Mesodermal cell (in vitro differentiated cells): ENCODE measurements at regions not wholly inside any gene's neighbourhood (a gene's known extent, or its start where the extent isn't known, plus 50 kb on each side); places are given as distances from the start of the nearest gene placed in this dataset.

Experiments used
- H3K27ac ChIP-seq: 2 replicates; pipeline ENCODE4 v1.7.0; 2013; ENCODE audit warnings: mild to moderate bottlenecking, low read depth, low read length, moderate library complexity; ENCODE audit not compliant: severe bottlenecking
- H3K36me3 ChIP-seq: 2 replicates; pipeline ENCODE4 v1.7.1; 2013; ENCODE audit warnings: mild to moderate bottlenecking, low read length, moderate library complexity; ENCODE audit not compliant: control insufficient read depth, insufficient read depth
- H3K4me1 ChIP-seq: one replicate; pipeline ENCODE4 v1.7.1; 2013; ENCODE audit warnings: mild to moderate bottlenecking, low read length; ENCODE audit not compliant: insufficient read depth, control insufficient read depth, poor library complexity, severe bottlenecking
- H3K4me3 ChIP-seq: 2 replicates; pipeline ENCODE4 v1.7.0; 2013; ENCODE audit warnings: low read length, control low read depth, mild to moderate bottlenecking; ENCODE audit not compliant: insufficient read depth, poor library complexity, severe bottlenecking; ENCODE audit errors: extremely low read depth
- H3K9me3 ChIP-seq: 2 replicates; pipeline ENCODE4 v1.7.1; 2013; ENCODE audit warnings: mild to moderate bottlenecking, low read length, moderate library complexity; ENCODE audit not compliant: control insufficient read depth
- WGBS, 2 experiments: methylation state at CpG; one replicate each; pipeline ENCODE4 v1.1.5; 2013; ENCODE audit warnings: missing lambda C conversion rate in 2 of 2; ENCODE audit not compliant: insufficient coverage in 2 of 2; 5-methylcytosine and 5-hydroxymethylcytosine counted together

- Histone ChIP-seq H3K9me3 (no peaks in the 10 kb centered on the region), H3K36me3 (no peaks in the 10 kb centered on the region), H3K4me1 (no peaks in the 10 kb centered on the region), H3K4me3 (no peak overlapping the region), H3K27ac (peak overlapping the region; percentile 66)
- 3 to 8% methylated on average over 4 of the region's 6 CpGs for WGBS, 2 experiments
Measured at GRCh38 chr7:94223375-94224084, 171.2 kb upstream of the COL1A2 start.

GRCh38 chr7:94228223-94228622, 166.5 kb upstream of the COL1A2 start:
- Histone ChIP-seq H3K4me3 (no peak overlapping the region), H3K36me3 (no peaks in the 10 kb centered on the region), H3K9me3 (no peaks in the 10 kb centered on the region)

GRCh38 chr7:94228678-94229077, 166.0 kb upstream of the COL1A2 start:
- Histone ChIP-seq H3K4me3 (no peak overlapping the region), H3K9me3 (no peaks in the 10 kb centered on the region), H3K4me1 (no peaks in the 10 kb centered on the region), H3K27ac (no peak overlapping the region), H3K36me3 (no peaks in the 10 kb centered on the region)

More at GRCh38 chr7:94228223-94228622, 166.5 kb upstream of the COL1A2 start:
- Histone ChIP-seq H3K27ac (no peak overlapping the region), H3K4me1 (no peaks in the 10 kb centered on the region)

GRCh38 chr7:94231305-94231704, 163.4 kb upstream of the COL1A2 start:
- Histone ChIP-seq H3K4me3 (no peak overlapping the region), H3K36me3 (no peaks in the 10 kb centered on the region), H3K4me1 (no peaks in the 10 kb centered on the region), H3K27ac (no peak overlapping the region), H3K9me3 (no peaks in the 10 kb centered on the region)
- WGBS, 2 experiments = 78% methylated on average over 1 of the region's 2 CpGs; no CpG with 5 or more reads in 1 of the 2 experiments

- no CpG with 5 or more reads among the region's 2 CpGs for WGBS, 2 experiments
- Histone ChIP-seq H3K27ac (no peak overlapping the region), H3K36me3 (no peaks in the 10 kb centered on the region), H3K9me3 (no peaks in the 10 kb centered on the region), H3K4me3 (no peak overlapping the region), H3K4me1 (no peaks in the 10 kb centered on the region)
Measured at GRCh38 chr7:94236960-94237359, 157.7 kb upstream of the COL1A2 start.

- Histone ChIP-seq H3K27ac (no peak overlapping the region), H3K9me3 (no peaks in the 10 kb centered on the region), H3K4me1 (no peaks in the 10 kb centered on the region), H3K36me3 (no peaks in the 10 kb centered on the region), H3K4me3 (no peak overlapping the region)
- 17 to 78% methylated on average over 1 to 3 of the region's 3 CpGs for WGBS, 2 experiments
Measured at GRCh38 chr7:94237417-94237816, 157.3 kb upstream of the COL1A2 start.

GRCh38 chr7:94239661-94240234, 154.9 kb upstream of the COL1A2 start:
- Histone ChIP-seq H3K4me3 (no peak overlapping the region), H3K4me1 (no peaks in the 10 kb centered on the region), H3K36me3 (no peaks in the 10 kb centered on the region), H3K9me3 (no peaks in the 10 kb centered on the region), H3K27ac (no peak overlapping the region)
- 57 to 69% methylated on average over 2 to 3 of the region's 4 CpGs for WGBS, 2 experiments

GRCh38 chr7:94240902-94241301, 153.8 kb upstream of the COL1A2 start:
- WGBS, 2 experiments = 93 to 98% methylated on average over 4 to 5 of the region's 6 CpGs
- Histone ChIP-seq H3K4me1 (no peaks in the 10 kb centered on the region), H3K4me3 (no peak overlapping the region), H3K36me3 (no peaks in the 10 kb centered on the region), H3K27ac (no peak overlapping the region), H3K9me3 (no peaks in the 10 kb centered on the region)

GRCh38 chr7:94241402-94241925, 153.2 kb upstream of the COL1A2 start:
- WGBS, 2 experiments = 85% methylated on average over 2 of the region's 3 CpGs; no CpG with 5 or more reads in 1 of the 2 experiments
- H3K9me3 ChIP-seq = no peaks in the 10 kb centered on the region
- H3K27ac ChIP-seq = no peak overlapping the region
- H3K4me1 ChIP-seq = no peaks in the 10 kb centered on the region
- H3K36me3 ChIP-seq = no peaks in the 10 kb centered on the region
- no peak overlapping the region for H3K4me3 ChIP-seq

GRCh38 chr7:94243066-94243711, 151.5 kb upstream of the COL1A2 start:
- WGBS, 2 experiments = 76 to 80% methylated on average over 4 to 6 of the region's 9 CpGs
- H3K9me3 ChIP-seq = no peaks in the 10 kb centered on the region

GRCh38 chr7:94244760-94245159, 149.9 kb upstream of the COL1A2 start:
- H3K9me3 ChIP-seq = no peaks in the 10 kb centered on the region
- H3K4me1 ChIP-seq = no peaks in the 10 kb centered on the region

More at GRCh38 chr7:94243066-94243711, 151.5 kb upstream of the COL1A2 start:
- no peaks in the 10 kb centered on the region for H3K36me3 ChIP-seq
- H3K27ac ChIP-seq = no peak overlapping the region
- H3K4me1 ChIP-seq = no peaks in the 10 kb centered on the region
- no peak overlapping the region for H3K4me3 ChIP-seq

More at GRCh38 chr7:94244760-94245159, 149.9 kb upstream of the COL1A2 start:
- H3K4me3 ChIP-seq = no peak overlapping the region
- no peak overlapping the region for H3K27ac ChIP-seq
- no peaks in the 10 kb centered on the region for H3K36me3 ChIP-seq
